ENCODE measurements at regions not wholly inside any gene's neighbourhood (a gene's known extent, or its start where the extent isn't known, plus 50 kb on each side); places are given as distances from the start of the nearest gene placed in this dataset.
"Not testable (repeated sequence)": the region's sequence is repeated elsewhere in the genome, so short reads cannot be mapped to it uniquely, and the experiment has no call there.

DNA sequence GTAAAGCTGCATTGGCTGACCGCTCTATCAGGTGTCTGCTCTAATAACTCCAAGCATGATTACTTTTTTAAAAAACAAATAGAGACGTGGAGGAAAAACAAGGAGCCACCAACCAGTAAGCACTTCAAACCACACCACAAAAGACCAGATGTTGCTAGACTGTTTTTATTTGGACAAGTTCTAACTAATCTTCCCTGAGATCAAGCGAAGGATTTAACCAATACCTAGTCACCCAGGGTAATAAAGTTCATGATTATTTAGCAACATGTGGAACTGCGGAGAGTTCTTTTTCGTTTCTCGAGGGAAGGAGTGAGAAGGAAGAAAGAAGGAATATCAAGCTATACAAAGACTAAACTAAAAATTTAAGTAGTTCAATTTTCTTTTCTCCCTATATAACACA lies 288.1 kb downstream of the DUSP6 start:
- H3K4me3 ChIP-seq (ENCODE audit: low read length): no peak overlapping the region
- H3K4me1 ChIP-seq (ENCODE audit: insufficient read depth, low read length): peaks cover 5% of the 10 kb centered on the region; the same call in 1 of the 2 replicates
- H3K27me3 ChIP-seq (ENCODE audit: insufficient read depth, low read length): no peaks in the 10 kb centered on the region
- 85% methylated on average over 3 of the region's 6 CpGs for WGBS
- H3K27ac ChIP-seq (ENCODE audit: low read depth, low read length): no peak overlapping the region
- no peaks in the 10 kb centered on the region for H3K9me3 ChIP-seq (ENCODE audit: insufficient read depth, low read depth, low read length)
- H3K9ac ChIP-seq (ENCODE audit: low read depth, low read length): no peak overlapping the region
- no peaks in the 10 kb centered on the region for H3K36me3 ChIP-seq (ENCODE audit: insufficient read depth, low read length)

DNA sequence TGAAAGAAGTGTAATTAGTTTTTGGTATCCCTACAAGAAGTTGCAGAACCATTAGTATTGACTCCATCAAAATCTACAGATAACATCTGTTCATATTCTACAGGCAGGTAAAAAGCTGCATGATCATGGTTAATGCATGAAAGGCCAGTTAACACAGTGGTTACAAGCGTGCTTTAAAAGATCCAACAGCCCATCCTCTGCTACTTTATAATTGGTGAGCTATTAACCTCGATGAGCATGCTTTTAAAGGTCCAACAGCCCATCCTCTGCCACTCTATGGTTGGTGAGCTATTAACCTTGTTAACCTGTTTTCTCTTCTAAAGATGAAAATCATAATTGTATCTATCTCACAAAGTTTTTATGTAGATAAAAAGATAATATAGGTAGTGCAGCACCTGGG lies 289.3 kb downstream of the DUSP6 start:
- no peak overlapping the region for H3K27ac ChIP-seq (ENCODE audit: low read depth, low read length)
- no peaks in the 10 kb centered on the region for H3K27me3 ChIP-seq (ENCODE audit: insufficient read depth, low read length)
- no peak overlapping the region for H3K9ac ChIP-seq (ENCODE audit: low read depth, low read length)
- no peak overlapping the region for H3K4me3 ChIP-seq (ENCODE audit: low read length)
- no peaks in the 10 kb centered on the region for H3K36me3 ChIP-seq (ENCODE audit: insufficient read depth, low read length)
- H3K4me1 ChIP-seq (ENCODE audit: insufficient read depth, low read length): peaks cover 5% of the 10 kb centered on the region; the same call in 1 of the 2 replicates
- 98% methylated on average over 2 of the region's 2 CpGs for WGBS
- H3K9me3 ChIP-seq (ENCODE audit: insufficient read depth, low read depth, low read length): no peaks in the 10 kb centered on the region

DNA sequence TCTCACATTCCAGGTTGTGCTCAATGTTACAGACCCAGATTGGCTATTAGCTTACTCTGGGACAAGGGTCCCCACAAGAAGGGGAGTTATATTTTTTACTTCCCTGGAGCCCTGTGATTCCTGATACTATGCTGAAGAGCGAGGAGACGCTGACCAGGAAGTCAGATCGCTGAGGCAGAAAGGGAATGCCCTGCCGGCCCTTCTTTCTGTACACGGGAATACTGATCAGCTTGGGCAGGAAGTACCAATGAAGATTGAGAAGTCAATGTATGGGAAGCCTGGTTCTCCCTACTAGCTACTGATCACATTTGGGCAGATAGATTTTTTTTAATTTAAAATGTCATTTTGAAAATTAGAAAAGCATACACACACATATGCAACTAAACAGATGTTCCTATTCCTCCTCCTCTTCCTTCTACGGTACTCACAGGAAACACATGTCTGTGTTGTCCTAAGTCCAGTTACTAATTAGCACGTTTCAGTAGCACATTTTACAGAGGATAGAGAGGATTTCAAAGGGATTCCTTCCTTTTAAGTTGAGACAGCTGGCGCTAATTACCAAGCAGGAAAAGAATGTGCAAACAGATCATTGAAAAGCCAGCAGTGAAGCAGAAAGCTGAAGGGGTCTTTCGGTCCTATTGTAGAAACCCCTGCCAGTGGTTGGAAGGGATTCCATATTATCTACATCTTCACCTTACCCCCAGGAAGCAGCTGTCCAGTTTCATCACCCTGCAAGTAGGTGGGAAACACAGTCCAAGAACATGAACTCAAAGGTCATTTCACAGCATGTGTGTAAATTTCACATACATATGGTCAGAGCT lies 292.4 kb downstream of the DUSP6 start:
- H3K27ac ChIP-seq (ENCODE audit: low read depth, low read length): no peak overlapping the region
- H3K9ac ChIP-seq (ENCODE audit: low read depth, low read length): no peak overlapping the region
- no peaks in the 10 kb centered on the region for H3K36me3 ChIP-seq (ENCODE audit: insufficient read depth, low read length)
- no peaks in the 10 kb centered on the region for H3K9me3 ChIP-seq (ENCODE audit: insufficient read depth, low read depth, low read length)
- no peak overlapping the region for H3K4me3 ChIP-seq (ENCODE audit: low read length)
- WGBS: 62% methylated on average over 9 of the region's 9 CpGs
- no peaks in the 10 kb centered on the region for H3K27me3 ChIP-seq (ENCODE audit: insufficient read depth, low read length)
- peaks cover 5% of the 10 kb centered on the region; the same call in 1 of the 2 replicates for H3K4me1 ChIP-seq (ENCODE audit: insufficient read depth, low read length)

DNA sequence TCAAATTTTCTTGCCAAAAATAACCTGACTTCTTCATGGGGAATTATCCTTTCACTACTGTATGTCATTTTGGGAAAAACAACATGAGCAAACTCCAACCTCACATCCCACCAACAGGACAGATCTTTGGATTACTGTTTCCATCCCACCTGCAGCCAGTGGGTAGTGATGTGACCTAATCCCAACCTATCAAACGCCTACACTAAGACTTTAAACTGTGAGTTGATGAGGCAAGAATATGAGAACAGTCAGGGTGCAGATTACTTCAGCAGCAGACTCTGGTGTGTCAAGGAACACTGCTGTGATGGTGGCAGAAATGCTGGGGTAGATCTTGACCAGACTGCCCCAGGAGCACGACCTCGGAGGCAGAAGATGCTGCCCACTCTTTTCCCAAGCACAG lies 293.2 kb downstream of the DUSP6 start:
- H3K36me3 ChIP-seq (ENCODE audit: insufficient read depth, low read length): no peaks in the 10 kb centered on the region
- H3K27me3 ChIP-seq (ENCODE audit: insufficient read depth, low read length): no peaks in the 10 kb centered on the region
- H3K4me1 ChIP-seq (ENCODE audit: insufficient read depth, low read length): peaks cover 5% of the 10 kb centered on the region; the same call in 1 of the 2 replicates
- no peak overlapping the region for H3K9ac ChIP-seq (ENCODE audit: low read depth, low read length)
- no peaks in the 10 kb centered on the region for H3K9me3 ChIP-seq (ENCODE audit: insufficient read depth, low read depth, low read length)
- 94% methylated on average over 3 of the region's 3 CpGs for WGBS
- H3K27ac ChIP-seq (ENCODE audit: low read depth, low read length): no peak overlapping the region
- no peak overlapping the region for H3K4me3 ChIP-seq (ENCODE audit: low read length)

DNA sequence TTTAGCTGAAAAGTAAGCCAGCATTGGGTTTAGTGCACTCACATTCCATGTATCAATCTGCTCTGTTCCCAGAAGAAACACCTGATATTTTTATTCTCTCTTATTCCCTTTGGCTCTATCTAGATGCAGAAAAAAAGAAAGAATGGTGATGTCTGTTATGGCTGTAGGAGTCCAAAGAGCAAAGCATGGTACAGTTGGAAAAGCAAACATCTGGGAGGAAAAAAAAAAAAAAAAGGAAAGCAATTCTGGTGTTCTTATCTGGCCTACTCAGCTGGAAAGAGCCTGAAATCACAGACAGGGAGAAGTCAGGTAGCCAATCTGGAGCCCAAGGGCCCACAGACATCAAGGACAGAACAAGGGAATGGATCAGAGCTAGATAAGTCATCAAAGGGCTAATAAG lies 293.9 kb downstream of the DUSP6 start:
- no peaks in the 10 kb centered on the region for H3K36me3 ChIP-seq (ENCODE audit: insufficient read depth, low read length)
- H3K9me3 ChIP-seq (ENCODE audit: insufficient read depth, low read depth, low read length): peaks cover 6% of the 10 kb centered on the region; the same call in 1 of the 2 replicates
- H3K4me1 ChIP-seq (ENCODE audit: insufficient read depth, low read length): peaks cover 5% of the 10 kb centered on the region; the same call in 1 of the 2 replicates
- H3K27ac ChIP-seq (ENCODE audit: low read depth, low read length): no peak overlapping the region
- no peaks in the 10 kb centered on the region for H3K27me3 ChIP-seq (ENCODE audit: insufficient read depth, low read length)
- H3K9ac ChIP-seq (ENCODE audit: low read depth, low read length): no peak overlapping the region
- H3K4me3 ChIP-seq (ENCODE audit: low read length): no peak overlapping the region

DNA sequence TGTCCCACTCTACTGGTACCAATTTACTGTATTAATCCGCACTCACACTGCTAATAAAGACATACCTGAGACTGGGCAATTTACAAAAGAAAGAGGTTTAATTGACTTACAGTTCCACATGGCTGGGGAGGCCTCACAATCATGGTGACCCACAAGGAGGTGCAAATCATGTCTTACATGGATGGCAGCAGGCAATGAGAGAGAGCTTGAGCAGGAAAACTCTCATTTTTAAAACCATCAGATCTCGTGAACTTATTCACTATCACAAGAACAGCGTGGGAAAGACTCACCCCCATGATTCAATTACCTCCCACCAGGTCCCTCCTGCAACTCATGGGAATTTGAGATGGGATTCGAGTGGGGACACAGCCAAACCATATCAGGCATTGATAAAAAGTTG lies 298.5 kb downstream of the DUSP6 start:
- not testable (repeated sequence) for H3K4me1 ChIP-seq (ENCODE audit: insufficient read depth, low read length); H3K27me3 ChIP-seq (ENCODE audit: insufficient read depth, low read length); H3K9ac ChIP-seq (ENCODE audit: low read depth, low read length); H3K4me3 ChIP-seq (ENCODE audit: low read length); H3K27ac ChIP-seq (ENCODE audit: low read depth, low read length); H3K36me3 ChIP-seq (ENCODE audit: insufficient read depth, low read length)
- 93% methylated on average over 4 of the region's 4 CpGs for WGBS
- peaks cover 14% of the 10 kb centered on the region; the same call in 1 of the 2 replicates for H3K9me3 ChIP-seq (ENCODE audit: insufficient read depth, low read depth, low read length)

DNA sequence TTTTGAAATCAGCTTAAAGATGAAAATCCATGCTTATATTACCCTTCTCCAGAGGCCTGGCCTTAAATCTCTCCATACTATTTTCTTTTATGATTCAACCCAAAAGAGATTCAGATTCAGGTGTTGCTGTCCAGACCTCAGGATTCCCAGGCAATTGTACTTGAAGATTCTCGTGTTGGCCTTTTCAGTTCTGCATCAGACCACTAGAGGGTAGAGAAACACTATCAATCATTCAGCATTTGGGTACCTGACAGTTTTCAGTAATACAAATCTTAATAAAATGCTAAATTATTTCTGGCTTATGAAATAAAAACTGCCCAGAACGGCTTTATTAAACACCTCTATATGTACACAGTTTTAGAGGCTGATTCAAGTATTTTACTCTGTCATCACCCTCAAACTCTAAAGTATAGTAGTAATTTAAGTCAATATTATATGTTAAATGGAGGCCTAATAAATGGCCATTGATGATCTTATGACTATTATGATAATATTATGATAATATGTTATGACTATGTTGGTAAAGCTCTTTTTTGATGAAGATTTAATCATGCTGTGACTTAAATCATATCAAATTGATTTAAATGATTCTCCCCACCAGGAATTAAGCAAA lies 301.1 kb downstream of the DUSP6 start:
- Histone ChIP-seq H3K27ac (ENCODE audit: low read depth, low read length) (no peak overlapping the region), H3K4me1 (ENCODE audit: insufficient read depth, low read length) (0 out of 2 replicates have a peak, but pooled peaks cover 4% of the 10 kb centered on the region), H3K9ac (ENCODE audit: low read depth, low read length) (no peak overlapping the region), H3K36me3 (ENCODE audit: insufficient read depth, low read length) (no peaks in the 10 kb centered on the region), H3K27me3 (ENCODE audit: insufficient read depth, low read length) (no peaks in the 10 kb centered on the region), H3K4me3 (ENCODE audit: low read length) (no peak overlapping the region), H3K9me3 (ENCODE audit: insufficient read depth, low read depth, low read length) (peaks cover 14% of the 10 kb centered on the region; the same call in 1 of the 2 replicates)
- WGBS: 9% methylated on average over 1 of the region's 2 CpGs

DNA sequence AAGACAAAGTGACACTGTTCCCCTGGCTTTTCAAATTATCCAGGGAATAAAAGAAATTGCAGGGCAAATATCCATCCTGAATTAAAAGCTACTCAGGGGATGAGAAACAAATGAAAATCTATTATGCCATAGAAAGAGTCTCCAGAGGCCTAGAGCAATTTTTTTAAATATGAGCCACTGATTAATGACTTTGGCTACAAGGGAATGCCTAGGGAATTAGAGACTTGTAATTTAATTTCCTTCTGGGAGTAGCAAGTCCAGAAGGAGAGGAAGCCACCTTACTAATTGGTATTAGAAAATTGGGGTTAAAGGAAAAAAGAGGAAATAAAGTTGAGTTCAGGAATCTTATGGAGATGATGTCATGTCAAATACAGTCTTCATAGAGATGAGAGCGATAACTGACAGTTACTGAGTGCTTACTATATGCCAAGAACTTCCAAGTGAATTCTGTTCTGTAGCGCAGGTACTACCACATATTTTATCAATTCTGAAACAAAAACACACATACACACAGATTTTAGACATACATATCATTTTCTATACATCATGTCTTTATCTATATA lies 304.4 kb downstream of the DUSP6 start:
- no peaks in the 10 kb centered on the region for H3K27me3 ChIP-seq (ENCODE audit: insufficient read depth, low read length)
- H3K36me3 ChIP-seq (ENCODE audit: insufficient read depth, low read length): no peaks in the 10 kb centered on the region
- H3K9me3 ChIP-seq (ENCODE audit: insufficient read depth, low read depth, low read length): peaks cover 4% of the 10 kb centered on the region; the same call in 1 of the 2 replicates
- WGBS: 98% methylated on average over 2 of the region's 2 CpGs
- no peak overlapping the region for H3K4me3 ChIP-seq (ENCODE audit: low read length)
- 0 out of 2 replicates have a peak, but pooled peaks cover 4% of the 10 kb centered on the region for H3K4me1 ChIP-seq (ENCODE audit: insufficient read depth, low read length)
- H3K9ac ChIP-seq (ENCODE audit: low read depth, low read length): no peak overlapping the region
- H3K27ac ChIP-seq (ENCODE audit: low read depth, low read length): no peak overlapping the region

DNA sequence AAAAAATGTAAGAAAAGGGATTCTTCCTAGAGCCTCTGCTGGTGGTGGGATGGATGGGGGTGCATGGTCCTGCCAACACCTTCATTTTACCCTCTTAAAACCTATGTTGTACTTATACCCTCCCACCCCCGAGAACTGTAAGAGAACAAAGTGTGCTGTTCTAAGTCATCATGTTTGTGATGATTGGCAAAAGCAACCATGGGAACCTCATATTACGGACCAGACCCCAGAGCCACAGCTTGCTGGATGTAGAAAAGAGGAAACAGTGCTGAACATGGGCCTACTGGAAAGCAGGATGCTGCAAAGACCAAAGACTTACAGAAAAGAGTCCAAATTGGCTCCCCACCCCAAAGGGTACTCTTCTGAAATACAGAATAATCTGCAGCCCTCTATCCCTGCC lies 311.2 kb downstream of the DUSP6 start:
- H3K27me3 ChIP-seq (ENCODE audit: insufficient read depth, low read length): no peaks in the 10 kb centered on the region
- no peaks in the 10 kb centered on the region for H3K9me3 ChIP-seq (ENCODE audit: insufficient read depth, low read depth, low read length)
- H3K27ac ChIP-seq (ENCODE audit: low read depth, low read length): no peak overlapping the region
- no peak overlapping the region for H3K9ac ChIP-seq (ENCODE audit: low read depth, low read length)
- no peak overlapping the region for H3K4me3 ChIP-seq (ENCODE audit: low read length)
- no peaks in the 10 kb centered on the region for H3K36me3 ChIP-seq (ENCODE audit: insufficient read depth, low read length)
- no peaks in the 10 kb centered on the region for H3K4me1 ChIP-seq (ENCODE audit: insufficient read depth, low read length)
- 99% methylated on average over 2 of the region's 2 CpGs for WGBS

DNA sequence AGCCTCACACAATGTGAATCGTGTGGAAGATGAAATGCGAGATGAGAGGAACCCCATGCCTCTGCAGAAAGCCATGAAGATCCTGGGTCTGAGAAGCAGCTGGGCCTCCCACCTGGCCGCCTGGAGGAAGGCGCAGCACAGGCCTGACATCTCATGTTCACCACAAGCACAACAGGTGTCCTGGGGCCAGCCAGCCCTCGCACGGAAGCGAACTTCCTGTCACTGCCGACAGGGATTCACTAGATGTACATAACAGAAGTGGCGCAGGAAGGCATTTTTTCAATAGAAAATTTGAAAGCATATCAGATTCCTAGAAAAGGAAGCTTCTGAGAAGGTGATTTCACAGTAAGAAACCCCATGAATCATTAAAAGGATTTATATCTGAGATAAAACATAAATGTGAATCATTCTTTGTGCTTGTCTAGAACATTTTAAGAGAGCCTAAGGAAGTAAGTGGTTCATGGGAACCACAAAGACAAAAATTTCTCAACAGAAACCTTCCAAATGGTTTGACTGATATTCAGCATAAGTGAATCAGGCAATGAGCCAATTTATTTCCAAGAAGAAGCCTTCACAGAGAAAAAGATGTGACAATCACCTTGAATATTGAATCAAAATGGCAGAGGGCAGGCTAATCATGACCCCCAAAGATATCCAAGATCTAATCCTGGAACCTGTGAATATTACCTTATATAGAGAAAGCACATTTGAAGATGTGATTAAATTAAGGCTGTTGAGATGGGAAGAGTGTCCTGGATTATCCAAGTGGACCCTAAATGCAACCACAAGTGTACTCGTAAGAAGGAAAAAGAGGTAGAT lies 311.9 kb downstream of the DUSP6 start:
- no peaks in the 10 kb centered on the region for H3K27me3 ChIP-seq (ENCODE audit: insufficient read depth, low read length)
- H3K36me3 ChIP-seq (ENCODE audit: insufficient read depth, low read length): no peaks in the 10 kb centered on the region
- H3K27ac ChIP-seq (ENCODE audit: low read depth, low read length): no peak overlapping the region
- no peak overlapping the region for H3K9ac ChIP-seq (ENCODE audit: low read depth, low read length)
- H3K4me1 ChIP-seq (ENCODE audit: insufficient read depth, low read length): no peaks in the 10 kb centered on the region
- H3K4me3 ChIP-seq (ENCODE audit: low read length): no peak overlapping the region
- WGBS: 94% methylated on average over 10 of the region's 10 CpGs
- no peaks in the 10 kb centered on the region for H3K9me3 ChIP-seq (ENCODE audit: insufficient read depth, low read depth, low read length)
